ENCODE measurements at regions not wholly inside any gene's neighbourhood (a gene's known extent, or its start where the extent isn't known, plus 50 kb on each side); places are given as distances from the start of the nearest gene placed in this dataset.

DNA sequence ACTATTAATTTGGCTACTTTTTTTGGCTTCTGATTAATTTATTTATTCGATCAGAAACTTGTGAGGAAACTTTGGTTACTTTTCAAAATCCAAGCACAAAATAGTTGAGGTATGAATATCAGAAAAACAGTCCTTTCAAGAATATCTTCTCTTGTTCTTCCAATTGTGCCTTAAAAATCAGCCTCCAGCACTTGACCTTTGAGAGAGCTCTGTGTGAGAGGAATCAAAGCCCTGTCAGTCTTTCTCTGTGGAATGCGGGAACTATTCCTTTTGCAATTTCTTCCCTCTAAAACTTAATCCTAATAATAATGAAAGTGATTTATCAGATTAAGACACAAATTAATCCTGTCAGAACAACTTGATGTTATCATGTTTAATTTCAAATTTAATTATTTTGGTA, 185.9 kb downstream of the ABHD5 start:
- intact Hi-C loops (cut with DNase I), result no loop called here
- H3K27ac ChIP-seq (ENCODE audit: low read length), result no peak overlapping the region
- H3K4me1 ChIP-seq (ENCODE audit: control insufficient read depth, insufficient read depth, low read length), result no peaks in the 10 kb centered on the region
- DNase-seq (no peak), ATAC-seq (no peak)
- WGBS, result 78% methylated on average over 2 of the region's 2 CpGs
- no peaks in the 10 kb centered on the region for H3K27me3 ChIP-seq (ENCODE audit: control insufficient read depth, insufficient read depth)
- no peaks in the 10 kb centered on the region for H3K9me3 ChIP-seq (ENCODE audit: control insufficient read depth, low read length)
- no peak overlapping the region for H3K4me3 ChIP-seq (ENCODE audit: low read length)

DNA sequence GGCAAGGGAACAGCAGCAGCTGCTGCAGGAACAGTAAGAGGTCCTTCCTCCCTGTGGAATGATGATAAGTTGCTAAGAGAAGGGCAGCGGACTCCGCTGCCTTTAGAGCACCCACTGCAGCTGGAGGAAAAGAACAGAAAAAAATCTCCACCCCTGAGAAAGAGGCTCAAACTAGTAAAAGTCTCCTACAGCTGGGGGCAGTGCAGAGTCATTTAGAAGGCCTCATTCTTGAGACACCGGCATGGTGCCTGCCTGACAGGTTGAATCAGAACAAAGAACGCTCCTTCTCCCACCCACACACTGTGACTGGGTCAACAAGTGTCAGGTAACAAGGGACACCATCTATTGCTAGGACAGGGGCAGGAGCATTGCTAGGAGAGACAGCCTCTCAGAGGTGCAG, 188.4 kb downstream of the ABHD5 start:
- 26% methylated on average over 4 of the region's 4 CpGs for WGBS
- Histone ChIP-seq H3K4me1 (ENCODE audit: control insufficient read depth, insufficient read depth, low read length) (peaks cover 5% of the 10 kb centered on the region), H3K9me3 (ENCODE audit: control insufficient read depth, low read length) (no peaks in the 10 kb centered on the region), H3K4me3 (ENCODE audit: low read length) (no peak overlapping the region), H3K27ac (ENCODE audit: low read length) (no peak overlapping the region), H3K27me3 (ENCODE audit: control insufficient read depth, insufficient read depth) (no peaks in the 10 kb centered on the region)
- no peak for ATAC-seq
- intact Hi-C loops (cut with DNase I), result no loop called here
- no peak for DNase-seq

DNA sequence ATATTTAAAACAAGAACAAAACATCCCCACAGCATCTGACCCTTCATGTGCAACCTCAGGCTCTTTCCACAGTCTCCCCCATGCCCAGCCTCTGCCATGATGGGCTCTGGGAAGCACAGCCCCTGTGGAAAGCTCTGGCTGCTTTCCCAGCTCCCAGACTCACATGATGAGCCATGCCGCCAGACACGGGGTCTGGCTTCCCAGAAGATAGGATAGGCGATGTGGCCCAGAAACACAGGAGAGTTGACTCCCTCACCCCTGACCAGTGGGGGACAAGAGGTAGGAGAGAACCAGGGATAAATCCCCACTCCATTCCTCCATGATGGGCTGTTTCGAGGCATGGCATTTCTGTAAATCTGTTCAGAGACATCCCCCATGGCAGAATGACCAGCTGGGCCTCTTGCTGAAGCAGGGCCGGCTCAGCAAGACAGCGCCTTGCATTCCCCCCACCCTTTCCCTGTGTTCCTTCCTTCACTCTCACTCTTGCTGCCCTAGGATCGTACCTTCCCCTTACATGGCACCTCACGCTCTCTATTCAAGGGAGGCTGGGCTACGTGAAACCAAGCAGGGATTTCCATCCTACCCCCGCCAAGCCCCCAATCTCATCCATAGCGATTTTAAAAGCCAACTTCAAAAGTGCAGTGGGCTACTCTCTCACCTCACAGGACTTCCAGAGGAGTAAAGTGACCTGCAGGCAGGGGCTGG, 192.4 kb downstream of the ABHD5 start:
- Histone ChIP-seq H3K9me3 (ENCODE audit: control insufficient read depth, low read length) (no peaks in the 10 kb centered on the region), H3K27me3 (ENCODE audit: control insufficient read depth, insufficient read depth) (no peaks in the 10 kb centered on the region), H3K4me3 (ENCODE audit: low read length) (no peak overlapping the region), H3K4me1 (ENCODE audit: control insufficient read depth, insufficient read depth, low read length) (peaks cover 8% of the 10 kb centered on the region), H3K27ac (ENCODE audit: low read length) (no peak overlapping the region)
- 72% methylated on average over 11 of the region's 11 CpGs for WGBS
- no peak for DNase-seq
- intact Hi-C loops (cut with DNase I), result no loop called here
- peak; percentile 33 to 52 for ATAC-seq

- Histone ChIP-seq H3K27ac (ENCODE audit: low read length) (no peak overlapping the region), H3K9me3 (ENCODE audit: control insufficient read depth, low read length) (no peaks in the 10 kb centered on the region), H3K27me3 (ENCODE audit: control insufficient read depth, insufficient read depth) (no peaks in the 10 kb centered on the region), H3K4me3 (ENCODE audit: low read length) (no peak overlapping the region), H3K4me1 (ENCODE audit: control insufficient read depth, insufficient read depth, low read length) (peaks cover 8% of the 10 kb centered on the region)
- ATAC-seq, result peak; percentile 71 to 79
- intact Hi-C loops (cut with DNase I), result no loop called here
- WGBS, result 69% methylated on average over 10 of the region's 10 CpGs
- peak in 1 of 3 donors; percentile 75 for DNase-seq
Observed at GRCh38 chr3:43883729-43884396, 193.1 kb downstream of the ABHD5 start.

DNA sequence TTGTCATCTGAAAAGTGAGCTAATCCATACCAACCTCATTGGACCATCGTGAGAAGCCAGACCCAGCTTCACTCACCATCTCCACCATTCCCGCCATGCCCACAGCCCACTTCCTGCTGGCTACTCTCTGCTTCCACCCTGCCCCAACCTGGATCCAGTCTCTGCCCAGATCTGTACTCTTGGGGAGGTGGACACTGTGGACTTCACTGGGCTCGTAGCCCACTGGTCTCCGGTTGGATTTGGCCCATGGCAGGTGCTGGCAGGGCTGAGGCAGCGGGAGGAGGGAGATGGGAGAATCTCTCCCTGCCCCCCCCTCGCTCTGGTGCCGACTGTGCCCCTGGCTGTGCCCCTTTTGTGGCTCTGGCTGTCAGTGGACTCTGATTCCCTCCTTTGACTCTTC, 193.8 kb downstream of the ABHD5 start:
- Histone ChIP-seq H3K4me3 (ENCODE audit: low read length) (no peak overlapping the region), H3K27ac (ENCODE audit: low read length) (no peak overlapping the region), H3K27me3 (ENCODE audit: control insufficient read depth, insufficient read depth) (no peaks in the 10 kb centered on the region), H3K9me3 (ENCODE audit: control insufficient read depth, low read length) (no peaks in the 10 kb centered on the region), H3K4me1 (ENCODE audit: control insufficient read depth, insufficient read depth, low read length) (peaks cover 8% of the 10 kb centered on the region)
- no peak for ATAC-seq
- intact Hi-C loops (cut with DNase I), result no loop called here
- 90% methylated on average over 7 of the region's 7 CpGs for WGBS
- no peak for DNase-seq

DNA sequence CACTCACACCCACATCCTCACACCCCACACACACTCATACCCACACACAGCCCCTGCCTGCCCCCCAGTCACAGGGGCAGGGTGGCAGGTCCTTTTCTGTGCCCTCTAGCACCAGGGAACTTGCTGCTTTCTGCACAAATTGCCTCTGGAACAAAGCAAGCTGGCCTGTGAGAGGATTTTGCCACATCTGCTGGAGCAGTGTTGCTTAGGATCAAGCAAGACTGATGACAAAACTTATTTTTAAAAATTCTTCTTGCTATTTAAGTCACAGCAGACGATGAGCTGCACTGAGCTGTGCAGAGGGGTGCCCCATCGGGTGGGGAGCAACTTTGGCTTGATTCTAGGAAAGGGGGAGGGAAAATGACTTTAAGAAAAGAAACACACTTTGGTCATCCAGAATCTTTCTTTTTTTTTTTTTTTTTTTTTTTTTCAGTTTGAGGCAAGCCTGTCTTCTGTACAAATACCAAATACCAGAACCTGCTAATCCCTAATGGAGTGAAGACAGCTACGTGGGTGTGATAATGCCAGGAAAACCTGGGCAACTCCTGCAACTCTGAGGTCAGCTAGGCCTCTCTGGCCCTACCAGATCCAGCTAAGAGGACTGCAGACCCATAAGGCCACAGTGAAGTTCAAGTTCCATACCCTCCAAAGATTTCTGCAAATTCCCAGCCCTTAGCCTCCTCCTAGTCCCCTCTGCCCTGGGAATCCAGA, 195.3 kb downstream of the ABHD5 start:
- intact Hi-C loops (cut with DNase I), result no loop called here
- DNase-seq (no peak), ATAC-seq (no peak)
- H3K4me1 ChIP-seq (ENCODE audit: control insufficient read depth, insufficient read depth, low read length), result peaks cover 8% of the 10 kb centered on the region
- H3K27ac ChIP-seq (ENCODE audit: low read length), result no peak overlapping the region
- H3K27me3 ChIP-seq (ENCODE audit: control insufficient read depth, insufficient read depth), result no peaks in the 10 kb centered on the region
- no peak overlapping the region for H3K4me3 ChIP-seq (ENCODE audit: low read length)
- WGBS, result 41% methylated on average over 3 of the region's 3 CpGs
- H3K9me3 ChIP-seq (ENCODE audit: control insufficient read depth, low read length), result no peaks in the 10 kb centered on the region

DNA sequence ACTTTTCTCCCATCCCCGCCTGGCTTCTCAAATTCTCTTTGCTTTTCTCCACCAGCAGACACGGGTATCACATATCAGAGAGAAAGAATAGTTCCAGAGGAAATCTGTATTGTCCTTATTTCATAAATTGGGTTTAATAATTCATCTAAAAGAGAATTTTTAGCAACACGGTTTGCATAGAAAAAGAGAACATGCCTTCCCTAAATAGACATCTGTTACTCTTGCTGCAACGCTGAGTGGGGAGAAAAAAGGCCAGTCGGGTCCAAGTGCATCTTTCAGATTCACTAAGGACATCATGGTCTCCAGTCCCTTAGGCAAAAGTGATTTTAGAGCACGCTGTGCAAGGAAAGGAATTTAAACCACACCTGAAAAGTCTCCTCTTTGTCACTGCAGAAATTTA, 201.3 kb downstream of the ABHD5 start:
- no peak overlapping the region for H3K4me3 ChIP-seq (ENCODE audit: low read length)
- no peaks in the 10 kb centered on the region for H3K4me1 ChIP-seq (ENCODE audit: control insufficient read depth, insufficient read depth, low read length)
- DNase-seq (no peak), ATAC-seq (no peak)
- no peaks in the 10 kb centered on the region for H3K9me3 ChIP-seq (ENCODE audit: control insufficient read depth, low read length)
- intact Hi-C loops (cut with DNase I), result no loop called here
- WGBS, result 61% methylated on average over 6 of the region's 6 CpGs
- no peaks in the 10 kb centered on the region for H3K27me3 ChIP-seq (ENCODE audit: control insufficient read depth, insufficient read depth)
- H3K27ac ChIP-seq (ENCODE audit: low read length), result no peak overlapping the region

GRCh38 chr3:43892526-43892925, 201.8 kb downstream of the ABHD5 start:
- no peak overlapping the region for H3K4me3 ChIP-seq (ENCODE audit: low read length)
- no peaks in the 10 kb centered on the region for H3K4me1 ChIP-seq (ENCODE audit: control insufficient read depth, insufficient read depth, low read length)
- no peaks in the 10 kb centered on the region for H3K27me3 ChIP-seq (ENCODE audit: control insufficient read depth, insufficient read depth)
- H3K27ac ChIP-seq (ENCODE audit: low read length), result no peak overlapping the region
- 32% methylated on average over 7 of the region's 7 CpGs for WGBS
- intact Hi-C loops (cut with DNase I), result no loop called here
- no peak for DNase-seq
- ATAC-seq, result no peak
- H3K9me3 ChIP-seq (ENCODE audit: control insufficient read depth, low read length), result no peaks in the 10 kb centered on the region

DNA sequence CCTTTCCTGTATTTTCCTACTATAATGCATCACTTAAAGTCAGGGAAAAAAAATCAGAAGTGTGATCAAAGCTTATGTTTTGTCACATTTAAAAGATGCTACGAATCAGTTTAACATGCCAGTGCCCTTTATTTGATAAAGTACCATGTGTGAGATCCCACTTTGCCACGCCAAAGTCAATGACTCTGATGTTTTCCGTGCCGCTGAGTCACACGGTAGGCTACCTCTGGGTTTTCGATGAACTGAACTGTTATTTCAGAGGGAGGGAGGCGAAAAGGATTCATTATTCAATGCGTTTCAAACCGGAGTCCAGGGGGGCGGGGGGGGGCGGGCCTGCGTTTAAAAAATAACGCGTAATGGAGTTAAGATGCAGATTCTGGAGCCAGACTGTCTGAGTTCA, 203.0 kb downstream of the ABHD5 start:
- Histone ChIP-seq H3K27ac (ENCODE audit: low read length) (no peak overlapping the region), H3K4me1 (ENCODE audit: control insufficient read depth, insufficient read depth, low read length) (no peaks in the 10 kb centered on the region), H3K4me3 (ENCODE audit: low read length) (peak overlapping the region; percentile 29), H3K27me3 (ENCODE audit: control insufficient read depth, insufficient read depth) (no peaks in the 10 kb centered on the region), H3K9me3 (ENCODE audit: control insufficient read depth, low read length) (no peaks in the 10 kb centered on the region)
- ATAC-seq (peak; percentile 7 to 32), DNase-seq (no peak)
- 7% methylated on average over 14 of the region's 14 CpGs for WGBS
- intact Hi-C loops (cut with DNase I), result no loop called here

DNA sequence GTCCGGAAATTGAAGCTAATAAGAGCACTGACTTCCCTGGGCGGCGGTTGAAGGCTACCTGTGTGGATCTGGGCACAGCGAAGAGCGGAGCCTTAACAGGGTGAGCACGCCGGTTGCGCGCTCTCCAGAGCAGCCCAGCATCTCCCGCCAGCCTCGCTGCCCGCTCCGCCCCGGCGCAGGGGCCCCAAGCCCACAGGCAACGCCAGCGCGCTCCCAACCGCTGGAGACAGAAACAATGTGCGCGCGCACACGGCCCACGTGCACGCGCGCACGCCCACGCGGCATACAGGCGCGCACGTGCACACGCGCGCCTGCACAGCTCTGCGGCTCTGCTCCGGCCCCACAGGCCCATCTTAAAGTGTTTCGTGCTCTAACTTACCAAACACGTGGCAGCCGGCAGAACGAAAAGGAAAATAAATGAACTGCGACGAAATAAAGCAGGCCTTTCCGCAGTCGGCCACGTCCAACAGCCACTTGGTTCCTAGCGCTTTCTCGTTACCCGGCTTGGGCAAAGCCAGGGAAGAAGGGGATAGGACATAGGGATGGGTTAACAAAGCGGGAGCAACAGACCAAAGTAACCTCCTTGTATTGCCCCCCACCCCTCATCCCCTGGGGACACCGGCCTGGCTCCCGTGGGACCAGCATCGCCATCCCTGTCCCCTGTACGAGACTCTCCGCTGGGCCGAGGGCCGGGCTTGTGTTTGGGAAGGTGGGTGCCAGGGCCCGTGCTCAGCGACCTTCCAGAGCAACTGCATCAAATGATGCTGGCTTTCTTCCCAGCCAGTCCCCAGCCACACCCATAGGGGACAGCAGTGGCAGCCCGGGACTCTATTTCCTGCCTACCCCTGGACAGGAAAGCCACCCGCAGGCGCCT, 203.7 kb downstream of the ABHD5 start:
- peak; percentile 78 to 93 (median 87) for DNase-seq
- H3K4me1 ChIP-seq (ENCODE audit: control insufficient read depth, insufficient read depth, low read length), result no peaks in the 10 kb centered on the region
- H3K9me3 ChIP-seq (ENCODE audit: control insufficient read depth, low read length), result no peaks in the 10 kb centered on the region
- no peak overlapping the region for H3K27ac ChIP-seq (ENCODE audit: low read length)
- 6% methylated on average over 63 of the region's 63 CpGs for WGBS
- peak overlapping the region; percentile 29 for H3K4me3 ChIP-seq (ENCODE audit: low read length)
- H3K27me3 ChIP-seq (ENCODE audit: control insufficient read depth, insufficient read depth), result no peaks in the 10 kb centered on the region
- intact Hi-C loops (cut with DNase I), result no loop called here
- peak; percentile 94 to 96 for ATAC-seq

Measured in right cardiac atrium (tissue), 5 donors.